ENCODE measurements at regions not wholly inside any gene's neighbourhood (a gene's known extent, or its start where the extent isn't known, plus 50 kb on each side); places are given as distances from the start of the nearest gene placed in this dataset.

DNA sequence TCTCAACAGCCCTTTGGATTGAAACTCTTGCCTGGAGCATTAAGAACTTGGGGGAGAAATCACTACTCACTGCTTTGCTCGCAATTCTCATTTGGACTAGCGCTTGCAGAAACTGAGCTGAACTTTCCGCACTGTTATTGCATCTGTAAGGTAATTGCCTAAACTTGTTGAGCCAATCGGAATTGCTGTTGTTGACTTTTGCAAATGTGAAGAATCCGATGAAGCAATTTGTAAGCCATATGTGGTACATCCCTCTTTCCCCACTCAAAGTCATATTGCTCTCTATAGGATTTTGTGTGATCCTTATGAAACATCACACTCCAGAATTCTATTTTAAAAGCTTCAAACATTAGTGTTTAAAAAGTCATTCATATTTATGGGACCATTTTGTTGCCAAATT is 191.7 kb upstream of the GBE1 start:
- no peaks in the 10 kb centered on the region for H3K4me1 Mint-ChIP-seq (ENCODE audit: low read depth)
- H3K27ac Mint-ChIP-seq (ENCODE audit: unreplicated experiment): no peak overlapping the region
- TF ChIP-seq, protein P1, sequence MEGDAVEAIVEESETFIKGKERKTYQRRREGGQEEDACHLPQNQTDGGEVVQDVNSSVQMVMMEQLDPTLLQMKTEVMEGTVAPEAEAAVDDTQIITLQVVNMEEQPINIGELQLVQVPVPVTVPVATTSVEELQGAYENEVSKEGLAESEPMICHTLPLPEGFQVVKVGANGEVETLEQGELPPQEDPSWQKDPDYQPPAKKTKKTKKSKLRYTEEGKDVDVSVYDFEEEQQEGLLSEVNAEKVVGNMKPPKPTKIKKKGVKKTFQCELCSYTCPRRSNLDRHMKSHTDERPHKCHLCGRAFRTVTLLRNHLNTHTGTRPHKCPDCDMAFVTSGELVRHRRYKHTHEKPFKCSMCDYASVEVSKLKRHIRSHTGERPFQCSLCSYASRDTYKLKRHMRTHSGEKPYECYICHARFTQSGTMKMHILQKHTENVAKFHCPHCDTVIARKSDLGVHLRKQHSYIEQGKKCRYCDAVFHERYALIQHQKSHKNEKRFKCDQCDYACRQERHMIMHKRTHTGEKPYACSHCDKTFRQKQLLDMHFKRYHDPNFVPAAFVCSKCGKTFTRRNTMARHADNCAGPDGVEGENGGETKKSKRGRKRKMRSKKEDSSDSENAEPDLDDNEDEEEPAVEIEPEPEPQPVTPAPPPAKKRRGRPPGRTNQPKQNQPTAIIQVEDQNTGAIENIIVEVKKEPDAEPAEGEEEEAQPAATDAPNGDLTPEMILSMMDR (IDR thresholded peaks at IDR 0.05): no peak
- H3K9me3 Mint-ChIP-seq (ENCODE audit: low read depth): no peaks in the 10 kb centered on the region
- H3K4me3 Mint-ChIP-seq (ENCODE audit: unreplicated experiment): no peak overlapping the region
- H3K27me3 Mint-ChIP-seq (ENCODE audit: low read depth): no peaks in the 10 kb centered on the region
- no peaks in the 10 kb centered on the region for H3K36me3 Mint-ChIP-seq (ENCODE audit: low read depth)
- DNase-seq (ENCODE audit: low spot score): no peak

DNA sequence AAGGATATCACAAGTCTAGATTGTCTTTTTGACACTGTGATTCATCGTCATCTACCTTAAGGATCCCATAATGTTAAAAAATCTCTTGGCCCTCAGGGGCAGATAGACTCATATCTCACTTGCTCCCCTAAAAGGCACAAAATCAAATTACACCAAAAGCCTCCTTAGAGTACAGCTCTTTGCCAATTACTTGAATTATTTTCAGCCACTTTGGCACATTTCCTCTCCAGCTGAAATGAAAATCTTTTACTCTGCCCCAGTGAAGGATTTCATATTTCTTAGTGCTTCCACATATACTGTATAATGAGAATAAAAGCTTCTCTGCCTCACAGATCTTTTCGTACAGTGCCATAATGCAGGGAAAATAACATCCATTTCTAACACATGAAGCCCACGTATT is 190.7 kb upstream of the GBE1 start:
- Mint-ChIP-seq H3K27ac (ENCODE audit: unreplicated experiment) (no peak overlapping the region), H3K4me3 (ENCODE audit: unreplicated experiment) (no peak overlapping the region), H3K27me3 (ENCODE audit: low read depth) (no peaks in the 10 kb centered on the region), H3K9me3 (ENCODE audit: low read depth) (no peaks in the 10 kb centered on the region), H3K36me3 (ENCODE audit: low read depth) (no peaks in the 10 kb centered on the region), H3K4me1 (ENCODE audit: low read depth) (no peaks in the 10 kb centered on the region)
- no peak for DNase-seq (ENCODE audit: low spot score)
- TF ChIP-seq, protein P1 (IDR thresholded peaks at IDR 0.05): no peak

DNA sequence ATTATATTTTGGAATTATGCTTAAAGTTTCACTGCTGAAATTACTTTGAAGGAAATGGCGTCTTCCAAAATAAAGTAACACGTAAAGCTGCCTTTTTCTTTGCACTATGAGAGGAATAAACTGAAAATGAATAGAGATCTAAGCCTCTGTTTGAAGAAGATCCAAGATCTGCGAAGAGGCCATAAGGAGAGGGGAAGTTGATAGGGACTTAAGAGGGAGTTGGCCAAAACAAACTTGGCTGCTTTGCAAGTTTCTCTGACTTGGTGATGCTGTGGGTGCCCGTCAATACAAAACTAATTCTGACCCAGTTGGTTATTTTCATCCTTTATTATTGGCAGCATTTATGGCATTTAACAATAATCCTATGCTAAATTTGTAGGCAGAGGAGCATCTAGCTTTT is 190.2 kb upstream of the GBE1 start:
- H3K4me1 Mint-ChIP-seq (ENCODE audit: low read depth): no peaks in the 10 kb centered on the region
- H3K27me3 Mint-ChIP-seq (ENCODE audit: low read depth): no peaks in the 10 kb centered on the region
- TF ChIP-seq, protein P1 (IDR thresholded peaks at IDR 0.05): no peak
- H3K27ac Mint-ChIP-seq (ENCODE audit: unreplicated experiment): no peak overlapping the region
- no peak for DNase-seq (ENCODE audit: low spot score)
- no peaks in the 10 kb centered on the region for H3K36me3 Mint-ChIP-seq (ENCODE audit: low read depth)
- no peak overlapping the region for H3K4me3 Mint-ChIP-seq (ENCODE audit: unreplicated experiment)
- no peaks in the 10 kb centered on the region for H3K9me3 Mint-ChIP-seq (ENCODE audit: low read depth)

DNA sequence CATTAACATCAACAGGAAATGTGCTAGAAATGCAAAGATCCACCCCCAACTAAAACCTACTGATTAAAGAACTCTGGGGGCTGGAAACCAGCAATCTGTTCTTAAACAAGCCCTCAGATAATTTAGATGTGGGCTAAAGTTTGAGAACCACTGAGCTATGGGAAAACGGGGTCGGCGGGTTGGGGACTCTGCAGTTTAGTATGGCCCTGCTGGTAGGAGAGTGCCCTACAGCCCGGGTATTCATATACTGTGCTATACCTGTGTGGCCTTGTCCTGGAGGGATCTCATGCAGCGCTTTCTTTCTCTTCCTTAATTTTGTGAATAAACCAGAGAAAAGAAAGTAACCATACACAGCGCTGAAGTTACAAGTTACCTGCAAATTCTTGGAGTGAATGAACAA is 189.7 kb upstream of the GBE1 start:
- H3K27ac Mint-ChIP-seq (ENCODE audit: unreplicated experiment): no peak overlapping the region
- H3K4me3 Mint-ChIP-seq (ENCODE audit: unreplicated experiment): no peak overlapping the region
- DNase-seq (ENCODE audit: low spot score): no peak
- H3K36me3 Mint-ChIP-seq (ENCODE audit: low read depth): no peaks in the 10 kb centered on the region
- no peaks in the 10 kb centered on the region for H3K4me1 Mint-ChIP-seq (ENCODE audit: low read depth)
- H3K27me3 Mint-ChIP-seq (ENCODE audit: low read depth): no peaks in the 10 kb centered on the region
- TF ChIP-seq, protein P1 (IDR thresholded peaks at IDR 0.05): no peak
- H3K9me3 Mint-ChIP-seq (ENCODE audit: low read depth): no peaks in the 10 kb centered on the region

GRCh38 chr3:81947359-81947758 is 185.9 kb upstream of the GBE1 start:
- Mint-ChIP-seq H3K4me3 (ENCODE audit: unreplicated experiment) (no peak overlapping the region), H3K9me3 (ENCODE audit: low read depth) (peaks cover 22% of the 10 kb centered on the region), H3K36me3 (ENCODE audit: low read depth) (peaks cover 7% of the 10 kb centered on the region), H3K27ac (ENCODE audit: unreplicated experiment) (no peak overlapping the region), H3K4me1 (ENCODE audit: low read depth) (no peaks in the 10 kb centered on the region), H3K27me3 (ENCODE audit: low read depth) (no peaks in the 10 kb centered on the region)
- TF ChIP-seq, protein P1 (IDR thresholded peaks at IDR 0.05): no peak
- DNase-seq (ENCODE audit: low spot score): no peak
